ENCODE measurements at regions not wholly inside any gene's neighbourhood (a gene's known extent, or its start where the extent isn't known, plus 50 kb on each side); places are given as distances from the start of the nearest gene placed in this dataset.
A peak's percentile ranks its signal among the peaks of the same experiment; 100 is the strongest.
"Not testable (repeated sequence)": the region's sequence is repeated elsewhere in the genome, so short reads cannot be mapped to it uniquely, and the experiment has no call there.

DNA sequence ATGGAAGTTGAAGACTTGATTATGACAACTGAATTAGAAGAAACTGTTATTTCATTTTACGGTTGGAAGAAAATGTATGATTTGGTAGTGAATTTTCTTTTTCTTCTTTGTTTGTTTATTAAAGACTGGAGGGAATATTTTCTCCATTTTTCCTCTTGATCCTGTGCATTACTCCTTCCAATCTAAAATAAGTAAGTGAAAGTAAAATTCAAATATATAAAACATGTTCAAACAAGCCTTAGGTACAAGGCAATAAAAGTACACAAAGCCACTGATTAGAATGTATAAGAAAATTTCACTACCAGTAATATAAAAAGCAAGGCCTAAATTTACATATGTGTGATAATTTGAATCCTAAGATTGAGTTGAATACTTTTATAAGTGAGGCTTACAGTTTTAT lies 181.2 kb upstream of the MME start:
- DNase-seq = no peak

DNA sequence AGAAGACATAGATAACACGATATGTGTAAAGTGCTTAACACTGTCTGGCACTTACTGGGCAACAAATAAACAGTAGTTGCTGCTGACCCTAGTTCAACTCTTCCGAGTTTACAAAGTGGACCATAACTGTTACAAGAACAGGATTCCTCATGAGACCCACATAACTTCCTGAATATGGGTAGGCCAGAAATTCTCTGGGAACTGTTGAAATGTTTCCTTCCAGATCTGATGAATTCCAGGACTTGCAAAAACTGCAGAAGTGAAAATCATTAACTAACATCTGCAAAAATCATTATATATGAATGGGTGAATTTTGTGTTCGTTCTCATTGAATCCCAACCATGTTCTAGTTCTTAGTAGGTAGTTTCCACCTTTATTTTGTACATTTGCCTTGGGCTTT lies 181.7 kb upstream of the MME start:
- DNase-seq = no peak

DNA sequence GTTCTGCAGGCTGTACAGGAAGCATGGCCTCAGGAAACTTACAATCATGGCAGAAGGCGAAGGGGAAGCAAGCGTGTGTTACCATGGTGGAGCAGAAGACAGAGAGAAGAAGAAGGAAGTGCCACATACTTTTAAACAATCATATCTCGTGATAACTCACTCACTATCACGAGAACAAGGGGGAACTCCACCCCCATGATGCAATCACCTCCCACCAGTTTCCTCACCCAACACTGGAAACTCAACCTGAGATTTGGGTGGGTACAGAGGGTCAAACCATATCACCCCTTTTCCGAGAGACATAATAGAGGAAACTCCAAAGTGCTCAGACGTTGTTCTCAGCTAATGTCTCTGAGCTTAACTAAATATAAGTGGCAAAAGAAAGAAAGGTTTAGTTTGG lies 186.3 kb upstream of the MME start:
- no peak for DNase-seq

DNA sequence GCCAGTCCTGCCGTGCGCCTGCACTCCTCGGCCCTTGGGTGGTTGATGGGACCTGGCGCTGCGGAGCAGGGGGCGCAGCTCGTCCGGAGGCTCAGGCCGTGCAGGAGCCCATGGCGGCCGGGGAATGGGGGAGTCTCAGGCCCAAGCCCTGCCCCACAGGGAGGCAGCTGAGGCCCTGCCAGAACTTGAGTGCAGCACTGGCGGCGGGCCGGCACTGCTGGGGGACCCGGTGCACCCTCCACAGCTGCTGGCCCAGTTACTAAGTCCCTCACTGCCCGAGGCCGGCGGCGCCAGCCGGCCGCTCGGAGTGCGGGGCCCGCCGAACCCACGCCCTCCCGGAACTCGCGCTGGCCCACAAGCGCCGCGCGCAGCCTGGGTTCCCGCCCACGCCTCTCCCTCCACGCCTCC lies 190.9 kb upstream of the MME start:
- peak; percentile 12 for DNase-seq

DNA sequence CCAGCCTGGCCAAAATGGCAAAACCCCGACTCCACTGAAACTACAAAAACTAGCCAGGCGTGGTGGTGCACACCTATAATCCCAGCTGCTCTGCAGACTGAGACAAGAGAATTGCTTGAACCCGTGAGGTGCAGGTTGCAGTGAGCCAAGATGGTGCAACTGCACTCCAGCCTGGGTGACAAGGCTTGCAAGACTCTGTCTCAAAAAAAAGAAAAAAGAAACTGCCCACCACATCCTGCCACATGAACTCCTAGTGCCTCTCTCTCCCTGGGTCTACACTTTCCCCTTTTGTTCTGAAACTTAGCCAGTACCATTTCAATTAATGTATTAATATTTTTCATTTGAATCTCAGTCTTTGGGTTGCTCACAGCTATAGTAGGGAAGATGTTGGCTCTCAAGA lies 192.2 kb upstream of the MME start:
- no peak for DNase-seq

DNA sequence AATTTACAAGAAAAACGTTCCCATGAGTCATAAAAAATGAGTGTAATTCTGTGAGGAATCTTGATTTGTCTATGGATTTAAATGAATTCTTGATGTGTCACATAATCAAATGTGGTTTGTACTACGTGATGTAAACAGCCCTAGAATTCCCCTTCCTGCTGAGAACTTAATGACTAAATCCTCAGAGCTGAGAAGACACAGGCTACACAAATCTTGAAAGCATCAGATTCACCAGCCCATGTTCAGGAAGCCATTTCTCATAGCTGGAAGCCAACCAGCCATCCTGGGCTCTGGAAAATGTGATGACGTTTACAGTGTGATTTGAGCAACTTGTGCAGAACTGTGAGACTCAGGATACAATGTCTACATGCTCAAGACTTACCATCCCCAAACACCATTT lies 193.7 kb upstream of the MME start:
- no peak for DNase-seq

DNA sequence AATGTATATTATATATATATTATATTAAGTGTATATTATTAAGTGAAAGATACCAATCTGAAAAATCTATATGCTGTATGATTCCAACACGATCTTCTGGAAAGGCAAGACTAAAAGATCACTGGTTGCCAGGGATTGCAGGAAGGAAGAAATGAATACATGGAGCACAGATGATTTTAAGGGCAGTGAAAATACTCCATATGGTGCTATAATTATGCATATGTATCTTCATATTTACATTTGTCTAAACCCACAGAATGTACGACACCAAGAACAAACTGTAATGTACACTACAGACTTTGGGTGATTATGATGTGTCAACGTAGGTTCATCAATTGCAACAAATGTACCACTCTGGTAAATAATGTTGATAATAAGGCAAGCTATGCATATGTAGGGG lies 194.7 kb upstream of the MME start:
- no peak for DNase-seq

DNA sequence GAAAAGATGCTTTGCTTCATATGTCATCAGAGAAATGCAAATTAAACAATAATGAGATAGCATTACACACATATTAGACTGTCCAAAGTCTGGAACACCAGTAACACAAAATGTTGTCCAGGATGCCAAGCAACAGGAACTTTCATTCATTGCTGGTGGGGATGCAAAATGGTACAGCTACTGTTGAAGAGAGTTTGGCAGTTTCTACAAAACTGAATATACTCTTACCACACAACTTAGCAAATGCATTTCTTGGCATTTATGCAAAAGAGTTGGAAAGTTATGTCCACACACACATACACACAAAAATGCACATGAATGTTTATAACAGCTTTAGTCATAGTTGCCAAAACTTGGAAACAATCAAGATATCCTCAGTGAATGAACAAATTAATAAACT lies 195.2 kb upstream of the MME start:
- no peak for DNase-seq

DNA sequence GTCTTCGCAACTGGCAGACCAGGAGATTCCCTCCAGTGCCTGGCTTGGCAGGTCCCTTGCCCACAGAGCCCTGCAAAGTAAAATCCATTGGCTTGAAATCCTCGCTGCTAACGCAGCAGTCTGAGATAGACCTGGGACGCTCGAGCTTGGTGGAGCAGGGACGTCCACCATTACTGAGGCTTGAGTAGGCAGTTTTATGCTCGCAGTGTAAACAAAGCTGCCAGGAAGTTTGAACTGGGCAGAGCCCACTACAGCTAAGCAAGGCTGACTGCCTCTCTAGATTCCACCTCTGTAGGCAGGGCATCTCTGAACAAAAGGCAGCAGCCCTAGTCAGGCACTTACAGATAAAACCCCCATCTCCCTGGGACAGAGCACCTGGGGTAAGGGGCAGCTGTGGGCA lies 205.0 kb upstream of the MME start:
- no peak for DNase-seq

DNA sequence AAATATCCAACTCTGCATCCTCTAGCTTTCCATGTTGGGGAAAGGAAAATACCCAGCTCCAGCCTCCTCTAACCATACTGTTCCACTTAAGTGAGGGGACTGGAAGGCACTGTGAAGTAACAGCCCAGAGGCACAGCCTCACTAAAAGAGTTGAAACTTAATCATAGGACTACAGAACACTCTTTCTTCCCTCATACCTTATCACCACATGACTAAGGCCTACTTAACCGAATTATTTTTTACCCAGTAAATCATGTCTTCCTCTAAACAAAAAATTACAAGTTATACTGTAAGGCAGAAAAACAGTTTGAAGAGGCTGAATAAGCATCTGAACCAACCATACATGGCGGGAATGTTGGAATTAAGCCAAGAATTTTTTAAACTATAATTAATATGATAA lies 207.4 kb upstream of the MME start:
- no peak for DNase-seq

DNA sequence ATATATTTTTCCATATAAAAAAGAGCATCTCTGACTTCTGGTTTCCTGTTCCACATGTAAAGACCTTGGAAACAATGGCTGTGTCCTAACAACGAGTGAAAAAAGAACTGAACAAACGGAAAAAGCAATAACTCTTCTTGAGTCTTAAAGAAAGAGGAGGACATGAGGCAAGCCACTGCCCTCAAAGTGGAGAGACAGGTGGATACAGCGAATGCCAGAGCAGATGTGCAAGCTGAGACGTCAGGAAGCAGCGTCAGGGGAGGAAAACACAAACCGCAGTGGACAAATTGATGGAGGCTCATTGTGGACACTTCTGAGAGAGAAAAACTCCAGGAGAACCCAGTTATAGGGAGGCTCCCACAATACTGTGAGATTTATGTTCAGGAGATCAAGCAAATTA lies 208.0 kb upstream of the MME start:
- DNase-seq = no peak

DNA sequence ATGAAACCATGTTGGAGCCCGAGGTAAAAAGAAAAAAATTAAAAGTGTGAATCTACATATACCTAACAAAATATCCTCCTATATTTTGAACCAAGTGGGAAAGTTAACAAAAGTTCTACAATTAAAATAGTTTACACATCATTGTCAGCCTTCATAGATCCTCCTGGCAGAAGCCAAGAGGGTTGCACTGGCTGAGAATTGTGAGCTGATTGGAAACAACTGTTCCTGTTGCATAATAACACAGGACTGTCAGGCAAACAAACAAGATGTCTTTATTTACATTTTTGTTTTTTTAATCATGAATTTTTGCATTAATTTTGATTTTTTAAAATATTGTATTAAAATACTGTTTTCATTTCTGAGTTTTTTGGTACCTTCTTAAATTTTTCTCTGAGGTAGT lies 215.2 kb upstream of the MME start:
- no peak for DNase-seq

DNA sequence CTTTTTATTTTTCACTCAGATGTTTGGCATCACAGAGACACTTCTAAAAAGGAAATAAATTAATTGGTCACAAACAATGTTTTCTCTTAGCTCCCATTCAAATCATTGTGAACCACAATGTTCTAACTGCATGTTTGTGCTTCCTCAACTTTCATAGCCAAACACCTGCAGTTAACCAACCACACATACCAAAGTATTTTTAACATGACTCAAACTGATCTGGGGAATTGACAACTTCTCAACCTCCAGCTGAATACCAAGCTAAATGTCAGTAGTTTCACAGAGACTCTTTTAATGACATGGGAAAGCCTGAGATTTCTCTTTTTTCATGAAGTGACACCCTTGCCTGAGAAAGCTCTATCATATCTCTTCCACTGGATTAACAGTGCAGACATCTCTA lies 217.9 kb upstream of the MME start:
- no peak for DNase-seq

DNA sequence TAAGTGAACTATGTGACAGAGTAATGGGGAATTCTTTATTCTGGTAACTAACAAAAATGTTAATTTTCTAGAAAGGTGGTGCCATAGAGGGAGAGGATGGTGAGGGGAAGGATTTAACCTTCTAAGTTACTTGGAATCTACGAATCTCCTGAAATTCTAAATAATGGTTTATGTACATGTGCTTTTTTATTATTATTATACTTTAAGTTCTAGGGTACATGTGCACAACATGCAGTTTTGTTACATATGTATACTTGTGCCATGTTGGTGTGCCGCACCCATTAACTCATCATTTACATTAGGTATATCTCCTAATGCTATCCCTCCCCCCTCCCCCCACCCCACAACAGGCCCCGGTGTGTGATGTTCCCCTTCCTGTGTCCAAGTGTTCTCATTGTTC lies 227.1 kb upstream of the MME start:
- DNase-seq = not testable (repeated sequence)

DNA sequence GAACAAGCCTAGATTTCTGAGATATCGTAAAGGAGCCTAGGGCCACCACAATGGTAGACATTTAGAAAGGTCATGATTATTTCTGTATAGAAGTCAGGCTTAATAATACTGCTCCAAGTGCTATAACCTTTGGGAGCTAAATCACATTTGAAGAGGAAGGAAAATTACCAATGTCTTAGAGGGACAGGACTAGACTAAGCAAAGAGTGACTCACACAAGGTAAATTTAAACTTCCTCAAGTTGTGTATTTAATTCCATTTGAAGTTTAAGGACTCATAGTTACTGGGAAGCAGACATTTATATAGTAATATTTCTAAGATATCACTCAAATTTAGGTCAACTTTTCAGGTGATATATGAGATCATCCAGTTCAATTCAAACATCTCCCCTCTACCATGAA lies 227.6 kb upstream of the MME start:
- no peak for DNase-seq

DNA sequence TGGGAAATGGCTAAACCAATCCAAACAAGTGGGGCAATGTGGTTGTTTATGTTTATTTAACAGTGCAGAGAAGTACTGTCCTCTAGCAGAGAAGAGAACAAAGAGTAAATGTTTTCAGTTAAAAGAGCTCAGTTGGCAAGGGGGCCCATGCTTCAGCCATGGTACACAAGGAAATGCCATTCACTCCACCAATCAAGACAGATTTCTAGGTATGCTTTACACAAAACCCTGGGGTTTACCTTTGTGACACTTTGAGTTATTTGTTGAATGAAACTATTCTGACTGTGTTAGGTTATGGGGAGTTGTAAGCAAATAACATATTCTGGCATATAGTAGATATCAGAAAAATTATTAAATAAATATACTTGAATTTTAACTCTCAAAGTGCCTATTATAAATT lies 228.5 kb upstream of the MME start:
- DNase-seq = no peak

DNA sequence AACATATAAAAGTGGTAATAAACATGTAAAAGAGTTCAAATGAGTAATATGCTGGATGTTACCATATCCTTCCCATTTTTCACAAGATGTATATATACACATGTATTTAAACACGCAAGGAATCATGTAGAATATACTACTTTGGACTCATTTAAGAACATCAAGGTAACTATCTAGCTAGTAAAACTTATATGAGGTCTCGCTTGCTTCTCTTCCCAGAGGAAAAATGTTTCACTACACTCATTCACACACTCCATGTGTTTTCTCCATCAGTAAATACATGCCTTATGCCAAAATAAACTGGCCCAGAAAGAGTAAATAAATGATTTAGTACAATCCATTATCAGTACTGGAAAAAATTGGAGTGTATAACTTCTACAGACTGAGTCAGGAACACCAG lies 229.2 kb upstream of the MME start:
- no peak for DNase-seq

DNA sequence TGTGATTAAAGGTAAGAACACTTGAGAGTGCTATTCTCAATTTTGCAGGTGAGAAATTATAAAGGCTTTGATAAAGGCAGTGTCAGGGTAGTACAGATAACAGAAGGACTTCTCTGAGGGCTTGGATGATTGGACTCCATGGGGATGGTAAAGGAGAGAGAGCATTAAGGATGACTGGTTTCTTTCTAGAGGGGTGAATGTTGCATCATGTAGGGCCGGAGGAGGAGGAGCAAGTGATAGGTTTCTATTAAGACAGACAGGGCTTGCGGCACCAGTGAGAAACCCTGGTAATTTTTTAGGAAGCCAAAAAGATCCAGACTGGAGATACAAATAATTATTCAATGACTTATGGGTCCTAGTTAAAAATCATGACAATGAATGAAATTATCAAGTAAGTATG lies 230.7 kb upstream of the MME start:
- no peak for DNase-seq

DNA sequence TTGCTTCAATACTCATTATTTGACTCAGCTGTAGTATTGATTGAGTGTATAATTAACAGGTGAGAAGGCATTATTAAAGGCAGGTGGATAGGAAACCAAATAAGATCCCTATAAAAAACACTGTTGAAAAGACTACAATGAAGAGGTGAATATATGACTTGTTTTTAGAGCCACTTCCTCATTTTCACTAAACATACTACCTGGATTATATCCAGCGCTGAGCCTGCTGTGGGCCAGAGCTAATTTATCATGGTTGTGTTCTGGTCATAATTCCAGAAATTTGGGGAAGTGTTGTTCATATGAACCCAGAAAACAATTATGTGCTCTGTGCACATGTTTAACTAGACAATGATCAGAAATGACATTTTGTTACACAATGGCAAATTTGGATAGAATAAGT lies 235.3 kb upstream of the MME start:
- no peak for DNase-seq

DNA sequence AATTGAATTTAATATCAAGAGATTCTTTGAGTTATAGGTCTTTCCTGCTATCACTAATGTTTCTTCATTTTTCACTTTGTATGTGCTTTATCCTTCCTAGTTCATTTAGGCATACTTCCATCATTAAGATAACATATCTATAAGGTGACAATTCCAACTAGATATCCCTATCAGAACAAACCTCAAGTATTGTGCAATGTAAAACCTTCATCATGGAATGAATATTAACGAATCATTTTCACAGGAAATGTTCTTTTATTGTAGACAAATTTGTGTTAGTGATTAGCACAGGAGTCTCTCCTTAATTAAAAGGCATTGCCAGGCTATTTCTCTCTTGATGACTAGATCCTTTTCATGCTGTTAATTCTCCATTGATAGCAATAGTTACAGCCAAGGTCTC lies 236.5 kb upstream of the MME start:
- DNase-seq = no peak

DNA sequence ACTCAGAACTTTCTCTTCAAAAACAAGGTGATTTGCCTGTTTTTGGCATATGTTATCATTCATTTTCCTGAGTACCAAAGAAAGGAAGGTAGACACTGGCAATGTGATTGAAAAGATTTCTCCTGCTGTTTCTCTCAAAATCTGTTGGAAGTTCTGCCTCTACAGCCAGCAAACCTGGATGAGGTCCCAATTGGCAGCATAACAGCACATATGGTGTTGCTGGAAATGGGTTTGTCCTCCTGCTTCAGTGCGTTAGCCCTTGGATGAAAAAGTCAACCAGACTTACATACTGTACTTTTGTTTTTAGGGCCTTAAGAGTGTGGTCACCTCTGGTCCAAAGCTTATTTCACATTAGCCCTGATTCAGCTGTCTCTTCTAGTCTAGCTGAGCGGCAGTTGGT lies 237.6 kb upstream of the MME start:
- DNase-seq = no peak

DNA sequence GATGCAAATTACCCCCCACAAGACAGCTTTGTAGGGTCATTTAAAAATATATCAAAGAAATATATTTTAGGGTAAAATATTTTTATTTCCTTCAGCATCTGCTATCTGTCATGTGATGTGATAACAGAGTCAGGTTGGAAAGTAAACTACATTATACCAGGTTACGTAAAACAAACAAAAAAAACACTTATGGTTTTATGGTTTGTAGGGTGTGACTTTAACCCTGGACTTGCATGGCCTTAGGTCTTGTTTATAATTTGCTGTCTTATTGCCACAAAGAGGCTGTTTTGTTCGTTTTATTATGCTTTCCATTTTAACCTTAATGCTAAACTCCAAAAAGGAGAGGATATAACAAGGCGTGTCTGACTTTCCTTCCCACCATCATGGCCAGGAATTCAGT lies 244.5 kb upstream of the MME start:
- DNase-seq = no peak

DNA sequence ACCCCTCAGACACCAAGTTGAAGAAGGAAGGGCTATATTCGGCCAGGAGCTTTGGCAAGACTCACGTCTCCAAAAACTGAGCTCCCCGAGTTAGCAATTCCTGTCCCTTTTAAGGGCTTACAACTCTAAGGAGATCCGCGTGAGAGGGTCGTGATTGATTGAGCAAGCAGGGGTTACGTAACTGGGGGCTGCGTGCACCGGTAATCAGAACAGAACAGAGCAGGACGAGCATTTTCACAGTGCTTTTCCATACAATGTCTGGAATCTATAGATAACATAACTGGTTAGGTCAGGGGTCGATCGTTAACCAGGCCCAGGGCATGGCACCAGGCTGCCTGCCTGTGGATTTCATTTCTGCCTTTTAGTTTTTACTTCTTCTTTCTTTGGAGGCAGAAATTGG lies 245.3 kb upstream of the MME start:
- DNase-seq = not testable (repeated sequence)

DNA sequence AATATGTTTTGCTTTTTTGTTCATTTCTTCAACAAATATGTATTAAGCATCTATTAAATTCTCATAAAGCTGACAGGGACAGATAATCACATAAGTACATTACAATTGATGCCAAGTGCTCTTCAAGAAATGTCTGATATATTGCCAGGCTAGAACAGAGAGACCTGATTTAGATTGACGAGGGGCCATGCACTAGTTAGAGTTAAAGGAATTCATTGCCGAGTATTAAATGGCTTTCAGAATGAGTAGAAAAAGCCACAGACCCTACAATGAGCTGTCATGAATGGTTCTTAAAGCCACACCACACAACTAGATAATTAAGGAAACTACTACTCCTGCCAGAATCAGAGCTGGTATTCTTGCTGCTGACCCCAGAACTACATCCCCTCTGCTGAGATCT lies 250.2 kb upstream of the MME start:
- DNase-seq = no peak

DNA sequence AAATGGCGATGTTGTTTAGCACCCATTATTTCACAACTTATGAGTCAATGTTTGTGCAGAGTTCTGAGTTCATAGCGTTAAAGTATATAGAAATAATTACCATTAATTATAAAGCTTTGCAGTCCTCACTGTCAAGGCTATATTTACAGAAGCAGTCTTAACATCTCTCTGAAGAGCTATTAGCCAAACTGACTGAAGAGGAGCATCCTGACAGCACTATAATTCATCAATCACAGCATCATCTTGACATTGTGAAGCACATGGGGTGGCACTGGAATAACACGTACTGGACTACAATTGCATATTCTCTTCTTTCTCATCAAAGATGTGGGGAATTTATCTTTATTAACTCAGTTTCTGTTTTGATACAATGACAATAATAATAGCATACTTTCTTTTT lies 260.6 kb upstream of the MME start:
- DNase-seq = no peak

DNA sequence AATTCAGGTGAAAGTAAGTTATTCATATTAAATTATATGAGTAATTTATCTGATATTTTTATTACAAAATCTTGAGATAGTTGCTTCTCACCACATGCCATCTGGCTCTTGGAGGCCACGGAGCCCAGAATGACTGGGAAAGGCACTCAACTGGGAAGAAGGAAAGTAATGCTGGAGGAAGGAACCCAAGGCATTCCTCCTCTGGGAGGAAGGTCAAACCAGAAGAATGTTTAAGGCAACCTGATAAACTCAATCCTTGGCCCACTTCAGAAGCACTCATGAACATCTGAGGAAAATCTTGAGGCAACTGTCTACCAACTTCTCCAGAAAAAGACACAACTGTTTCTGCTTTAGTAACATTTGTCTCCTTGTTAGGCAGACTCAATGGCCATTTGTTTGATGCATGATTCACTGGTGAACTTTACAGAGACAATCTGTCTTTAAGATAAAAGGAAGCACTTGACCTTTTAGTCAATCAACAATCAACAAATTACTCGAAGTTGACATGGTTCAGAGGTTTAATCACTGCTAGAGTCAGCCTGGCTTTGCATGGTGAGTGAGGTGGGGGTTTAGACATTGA lies 261.4 kb upstream of the MME start:
- DNase-seq = no peak

Data from activated gamma-delta T cell (primary cell).